ENCODE measurements at regions not wholly inside any gene's neighbourhood (a gene's known extent, or its start where the extent isn't known, plus 50 kb on each side); places are given as distances from the start of the nearest gene placed in this dataset.

DNA sequence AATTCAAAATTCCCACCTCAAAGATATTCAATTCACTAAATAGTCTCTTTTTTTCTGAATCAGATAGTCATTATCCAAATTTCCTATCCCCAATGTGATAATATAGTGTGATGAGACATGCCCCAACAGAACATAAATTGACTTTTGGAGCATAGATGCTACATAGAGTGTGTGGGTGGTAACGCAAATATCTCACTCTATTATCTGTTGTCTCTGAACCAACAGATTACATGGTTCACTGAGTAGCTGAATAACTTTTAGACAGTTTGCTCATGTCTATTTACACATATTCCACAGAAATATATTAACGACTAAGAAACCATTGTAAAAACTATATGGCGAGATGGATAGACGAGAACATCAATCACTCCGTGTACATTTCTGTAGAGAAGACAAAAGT, 209.9 kb downstream of the BARHL2 start:
- TF ChIP-seq, protein P1, sequence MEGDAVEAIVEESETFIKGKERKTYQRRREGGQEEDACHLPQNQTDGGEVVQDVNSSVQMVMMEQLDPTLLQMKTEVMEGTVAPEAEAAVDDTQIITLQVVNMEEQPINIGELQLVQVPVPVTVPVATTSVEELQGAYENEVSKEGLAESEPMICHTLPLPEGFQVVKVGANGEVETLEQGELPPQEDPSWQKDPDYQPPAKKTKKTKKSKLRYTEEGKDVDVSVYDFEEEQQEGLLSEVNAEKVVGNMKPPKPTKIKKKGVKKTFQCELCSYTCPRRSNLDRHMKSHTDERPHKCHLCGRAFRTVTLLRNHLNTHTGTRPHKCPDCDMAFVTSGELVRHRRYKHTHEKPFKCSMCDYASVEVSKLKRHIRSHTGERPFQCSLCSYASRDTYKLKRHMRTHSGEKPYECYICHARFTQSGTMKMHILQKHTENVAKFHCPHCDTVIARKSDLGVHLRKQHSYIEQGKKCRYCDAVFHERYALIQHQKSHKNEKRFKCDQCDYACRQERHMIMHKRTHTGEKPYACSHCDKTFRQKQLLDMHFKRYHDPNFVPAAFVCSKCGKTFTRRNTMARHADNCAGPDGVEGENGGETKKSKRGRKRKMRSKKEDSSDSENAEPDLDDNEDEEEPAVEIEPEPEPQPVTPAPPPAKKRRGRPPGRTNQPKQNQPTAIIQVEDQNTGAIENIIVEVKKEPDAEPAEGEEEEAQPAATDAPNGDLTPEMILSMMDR (IDR thresholded peaks at IDR 0.05; ENCODE audit: low read depth, low read length, missing control alignments) = no peak
- in situ Hi-C loops (cut with HindIII; ENCODE audit: low pct_ligation_motif_present, low sequenced_read_pairs) = no loop called here

DNA sequence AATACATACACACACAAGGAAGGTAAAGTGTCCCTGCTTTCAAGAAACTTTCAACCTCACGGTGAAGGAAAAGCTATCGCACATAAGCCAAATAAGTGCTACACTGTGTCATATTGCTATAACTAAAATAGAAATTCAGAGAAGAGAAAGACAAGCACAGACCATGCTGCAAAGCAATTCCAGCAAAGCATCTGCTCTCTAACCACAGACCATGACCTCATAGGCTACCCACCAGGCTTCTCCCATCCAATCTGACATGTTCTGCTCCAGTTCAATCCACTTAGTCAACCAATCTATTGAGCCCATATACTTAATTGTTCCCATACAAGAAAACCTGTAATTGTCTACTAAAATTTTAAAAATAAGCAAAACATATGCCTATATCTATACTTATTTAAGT, 211.3 kb downstream of the BARHL2 start:
- in situ Hi-C loops (cut with HindIII; ENCODE audit: low pct_ligation_motif_present, low sequenced_read_pairs) = no loop called here
- no peaks in the 10 kb centered on the region for H3K36me3 ChIP-seq (replicated peaks)
- DNase-seq = no peak
- no peak overlapping the region for H3K4me3 ChIP-seq (ENCODE audit: low read depth, low read length)
- no peaks in the 10 kb centered on the region for H3K27me3 ChIP-seq (replicated peaks)
- TF ChIP-seq, protein P1 (IDR thresholded peaks at IDR 0.05; ENCODE audit: low read depth, low read length, missing control alignments) = no peak
- no peak overlapping the region for H3K27ac ChIP-seq

More for the DNA sequence above, 209.9 kb downstream of the BARHL2 start:
- no peak overlapping the region for H3K4me3 ChIP-seq (ENCODE audit: low read depth, low read length)
- no peak overlapping the region for H3K27ac ChIP-seq
- DNase-seq = no peak
- no peaks in the 10 kb centered on the region for H3K36me3 ChIP-seq (replicated peaks)
- H3K27me3 ChIP-seq (replicated peaks) = no peaks in the 10 kb centered on the region

DNA sequence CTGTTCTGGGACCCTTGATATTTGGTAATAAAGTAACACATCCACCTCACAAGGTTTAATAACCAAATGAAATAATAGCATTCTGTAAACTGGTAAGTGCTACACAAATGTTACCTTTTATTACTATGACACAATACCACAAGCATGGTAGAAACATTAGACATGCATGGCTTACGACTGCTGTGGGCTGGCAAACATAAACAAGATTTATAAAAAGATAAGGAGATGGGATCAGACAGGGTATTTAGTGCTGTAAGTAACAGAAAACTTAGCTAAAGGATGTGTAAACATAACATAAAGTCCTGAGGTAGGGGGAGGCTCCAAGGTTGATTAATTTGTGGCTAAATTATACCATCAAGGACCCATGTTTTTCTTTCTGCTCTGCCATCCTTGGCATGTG, 212.6 kb downstream of the BARHL2 start:
- TF ChIP-seq, protein P1 (IDR thresholded peaks at IDR 0.05; ENCODE audit: low read depth, low read length, missing control alignments) = no peak
- H3K27ac ChIP-seq = no peak overlapping the region
- in situ Hi-C loops (cut with HindIII; ENCODE audit: low pct_ligation_motif_present, low sequenced_read_pairs) = no loop called here
- H3K4me3 ChIP-seq (ENCODE audit: low read depth, low read length) = no peak overlapping the region
- DNase-seq = no peak
- no peaks in the 10 kb centered on the region for H3K36me3 ChIP-seq (replicated peaks)
- no peaks in the 10 kb centered on the region for H3K27me3 ChIP-seq (replicated peaks)

DNA sequence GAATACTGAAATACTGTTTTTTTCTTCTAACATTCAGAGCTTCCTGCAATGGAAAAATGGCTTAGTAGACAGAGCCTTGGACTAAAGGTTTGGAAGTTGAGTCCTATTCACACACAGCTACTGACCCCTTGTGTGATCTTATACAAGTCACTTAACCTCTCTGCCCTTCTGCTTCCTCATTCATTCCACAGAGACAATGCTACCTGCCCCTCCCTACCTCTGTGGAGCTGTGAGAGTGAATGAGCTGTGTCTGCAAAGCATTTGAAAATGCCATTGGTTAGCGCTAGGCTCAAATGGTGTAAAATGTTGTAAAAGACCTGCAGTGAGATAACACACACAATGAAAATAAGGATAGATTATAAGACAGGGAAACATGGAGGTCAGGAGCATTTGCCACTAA, 214.4 kb downstream of the BARHL2 start:
- no peak for DNase-seq
- H3K27ac ChIP-seq = no peak overlapping the region
- in situ Hi-C loops (cut with HindIII; ENCODE audit: low pct_ligation_motif_present, low sequenced_read_pairs) = no loop called here
- H3K4me3 ChIP-seq (ENCODE audit: low read depth, low read length) = no peak overlapping the region
- H3K27me3 ChIP-seq (replicated peaks) = no peaks in the 10 kb centered on the region
- H3K36me3 ChIP-seq (replicated peaks) = no peaks in the 10 kb centered on the region
- TF ChIP-seq, protein P1 (IDR thresholded peaks at IDR 0.05; ENCODE audit: low read depth, low read length, missing control alignments) = no peak

DNA sequence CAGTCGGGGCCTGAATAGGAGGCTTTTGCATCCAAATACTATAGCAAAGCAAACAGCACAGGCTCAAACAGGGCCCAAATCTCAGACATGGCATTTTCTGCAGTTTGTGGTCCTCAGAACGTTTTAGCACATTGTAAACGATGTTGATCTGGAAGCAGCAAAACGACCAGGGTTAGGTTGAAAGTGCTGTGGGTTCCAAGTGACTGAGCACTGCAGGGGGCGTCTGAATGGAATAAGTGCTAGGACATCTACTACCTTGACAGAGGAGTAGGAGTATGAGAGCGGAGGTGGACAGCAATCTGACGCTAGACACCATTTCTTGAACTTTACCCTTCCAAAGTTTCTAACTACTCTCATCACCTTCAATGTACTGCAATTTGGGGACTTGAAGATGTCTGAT, 214.9 kb downstream of the BARHL2 start:
- Histone ChIP-seq H3K36me3 (replicated peaks) (no peaks in the 10 kb centered on the region), H3K27me3 (replicated peaks) (no peaks in the 10 kb centered on the region), H3K4me3 (ENCODE audit: low read depth, low read length) (no peak overlapping the region), H3K27ac (no peak overlapping the region)
- TF ChIP-seq, protein P1 (IDR thresholded peaks at IDR 0.05; ENCODE audit: low read depth, low read length, missing control alignments) = no peak
- DNase-seq = no peak
- in situ Hi-C loops (cut with HindIII; ENCODE audit: low pct_ligation_motif_present, low sequenced_read_pairs) = no loop called here

DNA sequence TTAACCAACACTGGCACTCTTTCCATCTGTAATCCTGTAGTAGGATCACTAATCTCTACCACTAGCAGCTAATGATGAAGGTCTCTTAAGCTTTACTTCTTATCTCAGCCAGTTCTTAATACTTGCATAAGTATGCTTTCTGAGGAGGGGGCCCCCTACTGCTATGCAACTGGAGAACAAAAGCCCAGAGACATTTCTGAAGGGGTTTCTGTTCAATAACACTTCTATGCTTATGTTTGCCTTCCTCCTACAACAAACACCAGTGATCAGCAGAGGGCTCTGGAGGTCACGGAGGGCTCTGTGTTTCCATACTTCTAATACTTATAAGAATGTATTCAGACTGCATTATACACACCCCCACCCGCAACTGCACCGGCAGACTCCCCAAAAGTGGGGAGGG, 215.8 kb downstream of the BARHL2 start:
- TF ChIP-seq, protein P1 (IDR thresholded peaks at IDR 0.05; ENCODE audit: low read depth, low read length, missing control alignments) = no peak
- H3K27me3 ChIP-seq (replicated peaks) = no peaks in the 10 kb centered on the region
- no peak for DNase-seq
- in situ Hi-C loops (cut with HindIII; ENCODE audit: low pct_ligation_motif_present, low sequenced_read_pairs) = no loop called here
- H3K27ac ChIP-seq = no peak overlapping the region
- H3K36me3 ChIP-seq (replicated peaks) = no peaks in the 10 kb centered on the region
- H3K4me3 ChIP-seq (ENCODE audit: low read depth, low read length) = no peak overlapping the region

Data from brain microvascular endothelial cell (primary cell).